ENCODE measurements at regions not wholly inside any gene's neighbourhood (a gene's known extent, or its start where the extent isn't known, plus 50 kb on each side); places are given as distances from the start of the nearest gene placed in this dataset.

DNA sequence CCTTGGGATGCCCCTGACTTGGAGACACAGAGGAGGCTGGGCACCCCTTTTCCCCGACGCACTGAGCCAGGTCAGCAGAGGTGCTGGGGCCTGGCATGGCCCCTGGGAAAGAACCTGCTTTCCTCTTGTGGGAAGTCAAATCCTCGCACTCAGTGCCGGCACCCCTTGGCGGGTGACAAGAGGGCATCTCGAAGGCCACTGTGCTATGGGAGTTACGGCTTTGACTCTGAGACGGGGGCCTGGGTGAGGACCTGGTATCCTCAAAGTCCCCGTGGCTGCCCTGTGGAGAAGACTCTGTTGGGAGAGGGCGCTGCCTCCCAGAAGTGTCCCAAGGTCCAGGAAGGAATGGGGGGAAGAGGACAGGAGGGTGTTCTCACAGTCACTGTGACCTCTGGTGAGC is 117.0 kb downstream of the METRNL start (continued):
- TF ChIP-seq, protein P1, sequence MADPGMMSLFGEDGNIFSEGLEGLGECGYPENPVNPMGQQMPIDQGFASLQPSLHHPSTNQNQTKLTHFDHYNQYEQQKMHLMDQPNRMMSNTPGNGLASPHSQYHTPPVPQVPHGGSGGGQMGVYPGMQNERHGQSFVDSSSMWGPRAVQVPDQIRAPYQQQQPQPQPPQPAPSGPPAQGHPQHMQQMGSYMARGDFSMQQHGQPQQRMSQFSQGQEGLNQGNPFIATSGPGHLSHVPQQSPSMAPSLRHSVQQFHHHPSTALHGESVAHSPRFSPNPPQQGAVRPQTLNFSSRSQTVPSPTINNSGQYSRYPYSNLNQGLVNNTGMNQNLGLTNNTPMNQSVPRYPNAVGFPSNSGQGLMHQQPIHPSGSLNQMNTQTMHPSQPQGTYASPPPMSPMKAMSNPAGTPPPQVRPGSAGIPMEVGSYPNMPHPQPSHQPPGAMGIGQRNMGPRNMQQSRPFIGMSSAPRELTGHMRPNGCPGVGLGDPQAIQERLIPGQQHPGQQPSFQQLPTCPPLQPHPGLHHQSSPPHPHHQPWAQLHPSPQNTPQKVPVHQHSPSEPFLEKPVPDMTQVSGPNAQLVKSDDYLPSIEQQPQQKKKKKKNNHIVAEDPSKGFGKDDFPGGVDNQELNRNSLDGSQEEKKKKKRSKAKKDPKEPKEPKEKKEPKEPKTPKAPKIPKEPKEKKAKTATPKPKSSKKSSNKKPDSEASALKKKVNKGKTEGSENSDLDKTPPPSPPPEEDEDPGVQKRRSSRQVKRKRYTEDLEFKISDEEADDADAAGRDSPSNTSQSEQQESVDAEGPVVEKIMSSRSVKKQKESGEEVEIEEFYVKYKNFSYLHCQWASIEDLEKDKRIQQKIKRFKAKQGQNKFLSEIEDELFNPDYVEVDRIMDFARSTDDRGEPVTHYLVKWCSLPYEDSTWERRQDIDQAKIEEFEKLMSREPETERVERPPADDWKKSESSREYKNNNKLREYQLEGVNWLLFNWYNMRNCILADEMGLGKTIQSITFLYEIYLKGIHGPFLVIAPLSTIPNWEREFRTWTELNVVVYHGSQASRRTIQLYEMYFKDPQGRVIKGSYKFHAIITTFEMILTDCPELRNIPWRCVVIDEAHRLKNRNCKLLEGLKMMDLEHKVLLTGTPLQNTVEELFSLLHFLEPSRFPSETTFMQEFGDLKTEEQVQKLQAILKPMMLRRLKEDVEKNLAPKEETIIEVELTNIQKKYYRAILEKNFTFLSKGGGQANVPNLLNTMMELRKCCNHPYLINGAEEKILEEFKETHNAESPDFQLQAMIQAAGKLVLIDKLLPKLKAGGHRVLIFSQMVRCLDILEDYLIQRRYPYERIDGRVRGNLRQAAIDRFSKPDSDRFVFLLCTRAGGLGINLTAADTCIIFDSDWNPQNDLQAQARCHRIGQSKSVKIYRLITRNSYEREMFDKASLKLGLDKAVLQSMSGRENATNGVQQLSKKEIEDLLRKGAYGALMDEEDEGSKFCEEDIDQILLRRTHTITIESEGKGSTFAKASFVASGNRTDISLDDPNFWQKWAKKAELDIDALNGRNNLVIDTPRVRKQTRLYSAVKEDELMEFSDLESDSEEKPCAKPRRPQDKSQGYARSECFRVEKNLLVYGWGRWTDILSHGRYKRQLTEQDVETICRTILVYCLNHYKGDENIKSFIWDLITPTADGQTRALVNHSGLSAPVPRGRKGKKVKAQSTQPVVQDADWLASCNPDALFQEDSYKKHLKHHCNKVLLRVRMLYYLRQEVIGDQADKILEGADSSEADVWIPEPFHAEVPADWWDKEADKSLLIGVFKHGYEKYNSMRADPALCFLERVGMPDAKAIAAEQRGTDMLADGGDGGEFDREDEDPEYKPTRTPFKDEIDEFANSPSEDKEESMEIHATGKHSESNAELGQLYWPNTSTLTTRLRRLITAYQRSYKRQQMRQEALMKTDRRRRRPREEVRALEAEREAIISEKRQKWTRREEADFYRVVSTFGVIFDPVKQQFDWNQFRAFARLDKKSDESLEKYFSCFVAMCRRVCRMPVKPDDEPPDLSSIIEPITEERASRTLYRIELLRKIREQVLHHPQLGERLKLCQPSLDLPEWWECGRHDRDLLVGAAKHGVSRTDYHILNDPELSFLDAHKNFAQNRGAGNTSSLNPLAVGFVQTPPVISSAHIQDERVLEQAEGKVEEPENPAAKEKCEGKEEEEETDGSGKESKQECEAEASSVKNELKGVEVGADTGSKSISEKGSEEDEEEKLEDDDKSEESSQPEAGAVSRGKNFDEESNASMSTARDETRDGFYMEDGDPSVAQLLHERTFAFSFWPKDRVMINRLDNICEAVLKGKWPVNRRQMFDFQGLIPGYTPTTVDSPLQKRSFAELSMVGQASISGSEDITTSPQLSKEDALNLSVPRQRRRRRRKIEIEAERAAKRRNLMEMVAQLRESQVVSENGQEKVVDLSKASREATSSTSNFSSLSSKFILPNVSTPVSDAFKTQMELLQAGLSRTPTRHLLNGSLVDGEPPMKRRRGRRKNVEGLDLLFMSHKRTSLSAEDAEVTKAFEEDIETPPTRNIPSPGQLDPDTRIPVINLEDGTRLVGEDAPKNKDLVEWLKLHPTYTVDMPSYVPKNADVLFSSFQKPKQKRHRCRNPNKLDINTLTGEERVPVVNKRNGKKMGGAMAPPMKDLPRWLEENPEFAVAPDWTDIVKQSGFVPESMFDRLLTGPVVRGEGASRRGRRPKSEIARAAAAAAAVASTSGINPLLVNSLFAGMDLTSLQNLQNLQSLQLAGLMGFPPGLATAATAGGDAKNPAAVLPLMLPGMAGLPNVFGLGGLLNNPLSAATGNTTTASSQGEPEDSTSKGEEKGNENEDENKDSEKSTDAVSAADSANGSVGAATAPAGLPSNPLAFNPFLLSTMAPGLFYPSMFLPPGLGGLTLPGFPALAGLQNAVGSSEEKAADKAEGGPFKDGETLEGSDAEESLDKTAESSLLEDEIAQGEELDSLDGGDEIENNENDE (IDR thresholded peaks at IDR 0.05; ENCODE audit: insufficient replicate concordance, low read length) = no peak
